Left lung (tissue), 4 donors: ENCODE measurements at regions not wholly inside any gene's neighbourhood (a gene's known extent, or its start where the extent isn't known, plus 50 kb on each side); places are given as distances from the start of the nearest gene placed in this dataset.

Source experiments
- ATAC-seq: fragments of 200-7000 bp; cut with Tn5 transposase; one replicate; pipeline ENCODE4 v1.9.1; 2020; ENCODE audit warnings: moderate library complexity
- DNase-seq, 4 donors: peaks; one replicate each; pipeline ENCODE4 v3.0.0-alpha.2; 2013 to 2020
- H3K27ac ChIP-seq, 2 donors: fragments of 200-600 bp; sonication (generic) in 1 of 2; one replicate each; pipeline versions ENCODE4 v1.5.0 to v1.8.0; 2020 to 2021
- H3K27me3 ChIP-seq, 2 donors: fragments of 200-600 bp; sonication (generic) in 1 of 2; one replicate each; pipeline versions ENCODE4 v1.5.0 to v1.8.0; 2020 to 2021
- H3K36me3 ChIP-seq, 2 donors: fragments of 200-600 bp; sonication (generic) in 1 of 2; one replicate each; pipeline versions ENCODE4 v1.5.0 to v1.8.0; 2020 to 2021
- H3K4me1 ChIP-seq, 2 donors: fragments of 200-600 bp; one replicate each; pipeline ENCODE4 v1.8.0; 2021
- H3K4me3 ChIP-seq, 2 donors: fragments of 200-600 bp; sonication (generic) in 1 of 2; one replicate each; pipeline versions ENCODE4 v1.5.0 to v1.8.0; 2020 to 2021; ENCODE audit warnings: mild to moderate bottlenecking in 1 of 2
- H3K9me3 ChIP-seq, 2 donors: fragments of 200-600 bp; sonication (generic) in 1 of 2; one replicate each; pipeline versions ENCODE4 v1.5.0 to v1.8.0; 2020 to 2021
- CTCF ChIP-seq, 2 donors: fragments of 200-600 bp; sonication (generic) in 1 of 2; IDR thresholded peaks; one replicate each; pipeline versions ENCODE4 v1.5.0 to v1.8.0; 2021; ENCODE audit warnings: antibody characterized with exemption in 2 of 2
- intact Hi-C, 2 donors: fragments of 100-400 bp; cut with DNase I; formaldehyde crosslinking; loops; one replicate each; pipeline versions ENCODE4 v1.11.2 to v1.14.2; 2022
- donor health status: DM: no; HTN: yes; CAD: no.
- donor health status: DM: no; HTN: no; CAD: no.

DNA sequence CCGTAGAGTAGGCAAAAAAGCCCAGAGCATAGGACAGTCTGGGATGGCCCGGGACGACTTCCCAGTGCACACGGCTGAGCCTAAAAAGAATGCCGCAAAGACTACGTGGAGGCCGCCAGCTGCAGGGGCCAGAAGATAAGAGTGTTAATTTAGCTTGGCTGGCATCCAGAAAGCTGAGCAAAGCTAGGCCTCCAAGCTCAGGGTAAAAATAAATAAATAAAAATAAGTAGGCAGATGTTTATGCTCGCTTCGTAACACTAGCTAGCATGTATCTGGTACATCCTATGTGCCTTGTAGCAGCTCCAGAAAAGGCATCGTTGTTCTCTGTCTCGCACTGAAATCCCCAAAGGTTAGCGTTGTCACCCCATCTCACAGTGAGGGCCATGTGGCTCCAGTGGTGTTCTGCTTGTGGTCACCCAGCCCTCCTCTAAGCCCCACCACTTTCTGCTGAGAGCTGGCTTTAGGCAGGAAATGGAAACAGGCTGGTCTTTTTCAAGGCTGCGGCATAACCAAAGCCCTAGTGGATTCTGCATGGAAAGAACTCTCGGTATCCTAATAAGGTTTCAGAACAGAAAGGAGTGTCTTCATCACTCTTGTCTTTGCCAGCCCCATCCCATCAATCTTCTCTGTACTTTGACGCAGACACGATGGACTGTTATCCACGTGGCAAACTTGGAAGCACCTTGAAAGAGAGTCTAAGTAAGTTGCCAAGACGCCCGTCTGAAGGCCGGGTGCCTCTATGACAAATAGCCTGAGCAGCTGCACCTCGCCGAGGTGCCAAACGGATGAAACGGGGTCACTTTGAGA is 58.1 kb upstream of the MEF2A start:
- no peaks in the 10 kb centered on the region for H3K36me3 ChIP-seq
- no peak for TF ChIP-seq CTCF (IDR thresholded peaks at IDR 0.05)
- peak overlapping the region; percentile 61 to 63 for H3K27ac ChIP-seq
- H3K27me3 ChIP-seq = no peaks in the 10 kb centered on the region
- H3K9me3 ChIP-seq = no peaks in the 10 kb centered on the region
- ATAC-seq (peak; percentile 43), DNase-seq (peak in 2 of 4 donors; percentile 73 to 86)
- no peak overlapping the region for H3K4me3 ChIP-seq
- intact Hi-C loops = no loop called here
- peaks cover 21 to 85% of the 10 kb centered on the region in 2 donors for H3K4me1 ChIP-seq

DNA sequence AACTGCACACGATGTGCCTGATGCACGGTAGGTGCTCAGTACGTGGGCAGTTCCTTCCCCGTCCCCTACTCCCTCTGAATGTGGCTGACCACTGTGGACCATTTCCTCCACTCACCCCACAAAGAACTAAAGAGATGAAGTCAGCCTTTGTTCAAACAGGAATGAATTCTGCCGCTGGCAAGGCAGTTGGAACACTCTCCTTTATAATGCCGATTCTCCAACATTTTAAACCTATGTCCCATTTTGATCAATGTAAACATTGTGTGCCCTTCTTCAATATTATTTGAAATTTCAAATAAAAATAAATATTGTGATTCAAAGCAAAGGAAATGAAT is 57.5 kb upstream of the MEF2A start:
- no peaks in the 10 kb centered on the region for H3K36me3 ChIP-seq
- TF ChIP-seq CTCF (IDR thresholded peaks at IDR 0.05) = no peak
- no peak overlapping the region for H3K4me3 ChIP-seq
- peak overlapping the region; percentile 61 to 63 for H3K27ac ChIP-seq
- ATAC-seq (no peak), DNase-seq (no peak)
- peaks cover 21 to 81% of the 10 kb centered on the region in 2 donors for H3K4me1 ChIP-seq
- intact Hi-C loops = no loop called here
- no peaks in the 10 kb centered on the region for H3K27me3 ChIP-seq
- no peaks in the 10 kb centered on the region for H3K9me3 ChIP-seq

DNA sequence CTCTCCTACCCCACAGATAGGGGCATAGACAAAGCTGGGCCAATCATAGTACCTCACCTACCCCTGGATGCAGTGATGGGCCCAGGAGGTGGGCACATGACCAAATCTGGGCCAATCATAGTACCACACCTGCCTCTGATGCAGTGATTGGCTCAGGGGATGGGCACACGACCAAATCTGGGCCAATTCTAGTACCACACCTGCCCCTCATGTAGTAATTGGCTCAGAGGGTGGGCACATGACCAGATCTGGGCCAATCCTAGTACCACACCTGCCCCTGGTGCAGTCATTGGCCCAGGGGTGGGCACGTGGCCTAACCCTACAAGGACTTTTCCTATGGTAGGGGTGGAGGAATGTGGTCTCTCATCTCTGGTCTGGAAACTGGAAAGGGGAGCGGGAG is 56.9 kb upstream of the MEF2A start:
- peaks cover 21 to 78% of the 10 kb centered on the region in 2 donors for H3K4me1 ChIP-seq

GRCh38 chr15:99509686-99510461 is 55.9 kb upstream of the MEF2A start:
- Histone ChIP-seq H3K27me3 (no peaks in the 10 kb centered on the region), H3K4me3 (no peak overlapping the region), H3K9me3 (no peaks in the 10 kb centered on the region), H3K27ac (peak overlapping the region in 1 of 2 donors; percentile 74), H3K36me3 (no peaks in the 10 kb centered on the region), H3K4me1 (peaks cover 21 to 68% of the 10 kb centered on the region in 2 donors)
- ATAC-seq (peak; percentile 34), DNase-seq (no peak)
- no peak for TF ChIP-seq CTCF (IDR thresholded peaks at IDR 0.05)
- intact Hi-C loops = no loop called here

More for the DNA sequence above, 56.9 kb upstream of the MEF2A start:
- ATAC-seq (no peak), DNase-seq (no peak)
- TF ChIP-seq CTCF (IDR thresholded peaks at IDR 0.05) = no peak
- Histone ChIP-seq H3K9me3 (no peaks in the 10 kb centered on the region), H3K27ac (peak overlapping the region in 1 of 2 donors; percentile 74), H3K36me3 (no peaks in the 10 kb centered on the region), H3K4me3 (no peak overlapping the region), H3K27me3 (no peaks in the 10 kb centered on the region)
- intact Hi-C loops = no loop called here

DNA sequence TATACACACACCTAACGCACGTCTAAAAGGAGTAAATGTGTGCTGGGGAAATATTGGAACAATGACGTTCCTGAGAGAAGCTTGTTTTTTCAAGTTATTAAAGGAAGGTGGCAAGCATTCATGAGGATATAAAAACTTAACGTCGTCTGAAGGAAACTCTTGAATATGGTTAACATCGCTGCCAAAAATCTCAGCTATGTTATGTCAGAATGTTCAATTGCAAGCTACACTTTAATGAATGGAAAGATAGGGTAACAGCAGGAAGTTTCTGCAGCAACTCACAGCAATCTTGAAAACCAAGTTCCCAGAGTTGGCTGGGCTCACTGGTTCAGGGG is 54.3 kb upstream of the MEF2A start:
- H3K4me3 ChIP-seq = no peak overlapping the region
- no peak overlapping the region for H3K27ac ChIP-seq
- ATAC-seq = peak; percentile 47
- DNase-seq = peak in 1 of 4 donors; percentile 62
- H3K36me3 ChIP-seq = no peaks in the 10 kb centered on the region
- no peaks in the 10 kb centered on the region for H3K27me3 ChIP-seq
- TF ChIP-seq CTCF (IDR thresholded peaks at IDR 0.05) = no peak
- no peaks in the 10 kb centered on the region for H3K9me3 ChIP-seq
- intact Hi-C loops = no loop called here
- H3K4me1 ChIP-seq = peaks cover 21 to 62% of the 10 kb centered on the region in 2 donors
